Natural killer cell (primary cell): ENCODE measurements at regions not wholly inside any gene's neighbourhood (a gene's known extent, or its start where the extent isn't known, plus 50 kb on each side); places are given as distances from the start of the nearest gene placed in this dataset.

Experiments used
- ATAC-seq, 3 donors: fragments of 150-1000 bp in 2 of 3; fragments of 200-7000 bp in 1 of 3; cut with Tn5 transposase; 1 replicate in 1 of 3; 2 replicates in 2 of 3; pipeline ENCODE4 v1.10.0; 2021; ENCODE audit warnings: mild to moderate bottlenecking in 2 of 3, moderate library complexity in 2 of 3
- DNase-seq, 2 donors: peaks; one replicate each; pipeline versions ENCODE4 v3.0.0 to v3.0.0-alpha.2; 2013 to 2021; ENCODE audit warnings: mixed read lengths in 1 of 2
- H3K27ac ChIP-seq: one replicate; pipeline ENCODE4 v1.5.1; 2013; ENCODE audit warnings: mild to moderate bottlenecking, low read length
- H3K27me3 ChIP-seq: one replicate; pipeline ENCODE4 v1.6.1; 2013; ENCODE audit warnings: low read length; ENCODE audit not compliant: control insufficient read depth, insufficient read depth
- H3K36me3 ChIP-seq: one replicate; pipeline ENCODE4 v1.6.1; 2013; ENCODE audit warnings: low read length; ENCODE audit not compliant: control insufficient read depth, insufficient read depth
- H3K4me1 ChIP-seq: one replicate; pipeline ENCODE4 v1.6.1; 2013; ENCODE audit warnings: low read length; ENCODE audit not compliant: control insufficient read depth, insufficient read depth
- H3K4me3 ChIP-seq: one replicate; pipeline ENCODE4 v1.5.1; 2013; ENCODE audit warnings: low read length
- H3K9me3 ChIP-seq: one replicate; pipeline ENCODE4 v1.6.1; 2013; ENCODE audit warnings: low read length; ENCODE audit not compliant: control insufficient read depth, insufficient read depth
- H3K27ac Mint-ChIP-seq, 2 donors: one replicate each; pipeline ENCODE4 v1.8.0; 2022; ENCODE audit warnings: mild to moderate bottlenecking in 2 of 2, mixed read lengths in 2 of 2, moderate library complexity in 1 of 2
- H3K27me3 Mint-ChIP-seq, 2 donors: one replicate each; pipeline ENCODE4 v1.8.0; 2022; ENCODE audit warnings: low read depth in 2 of 2, mixed read lengths in 2 of 2
- H3K36me3 Mint-ChIP-seq: one replicate; pipeline ENCODE4 v1.8.0; 2022; ENCODE audit warnings: mixed read lengths
- H3K4me1 Mint-ChIP-seq, 2 donors: one replicate each; pipeline ENCODE4 v1.8.0; 2022; ENCODE audit warnings: mixed read lengths in 2 of 2
- H3K4me3 Mint-ChIP-seq: one replicate; pipeline ENCODE4 v1.8.0; 2022; ENCODE audit warnings: mild to moderate bottlenecking, moderate library complexity, mixed read lengths
- H3K9me3 Mint-ChIP-seq, 2 donors: one replicate each; pipeline ENCODE4 v1.8.0; 2022; ENCODE audit warnings: mixed read lengths in 2 of 2
- CTCF ChIP-seq: fragments of 200-600 bp; IDR thresholded peaks from one replicate; pipeline ENCODE4 v1.8.0; 2022; ENCODE audit warnings: antibody characterized with exemption
- WGBS: methylation state at CpG from one replicate; pipeline ENCODE4 v1.1.7; 2013; ENCODE audit warnings: missing lambda C conversion rate; ENCODE audit not compliant: insufficient coverage; 5-methylcytosine and 5-hydroxymethylcytosine counted together
- intact Hi-C: fragments of 100-400 bp; cut with micrococcal nuclease; formaldehyde crosslinking; loops from one replicate; pipeline ENCODE4 v1.14.2; 2022

DNA sequence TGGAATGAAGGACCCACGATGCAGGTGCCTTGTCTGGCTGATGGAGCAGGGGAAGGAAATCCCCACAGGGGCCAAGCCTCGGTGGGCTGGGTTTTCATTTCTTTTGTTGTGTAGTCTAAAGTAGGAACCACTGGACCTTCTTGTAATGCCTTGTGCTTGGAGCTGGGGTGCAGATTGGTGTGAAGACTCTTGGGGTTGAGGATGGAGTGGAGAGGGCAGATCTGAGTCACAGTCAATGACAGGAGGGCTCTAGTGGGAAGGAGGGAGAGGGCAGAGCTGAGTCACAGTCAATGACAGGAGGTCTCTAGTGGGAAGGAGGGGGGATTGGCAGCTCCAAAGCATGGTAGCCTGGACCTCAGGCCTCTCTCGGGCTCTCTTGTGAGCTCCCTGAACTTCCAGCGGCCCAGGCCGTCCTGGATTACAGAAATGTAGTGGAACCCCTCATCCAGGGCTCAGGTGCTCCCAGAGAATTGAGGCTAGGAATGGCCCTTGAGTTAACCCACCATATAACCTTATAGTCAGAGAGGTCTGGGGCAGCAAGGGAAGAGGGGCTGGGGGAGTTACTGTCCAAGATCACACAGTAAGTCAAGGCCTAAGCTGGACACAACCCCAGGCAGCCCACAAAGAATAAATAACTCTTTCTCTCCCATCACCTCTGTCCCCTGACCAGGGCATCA is 313.8 kb downstream of the MATN1 start:
- ATAC-seq (no peak), DNase-seq (no peak)
- Mint-ChIP-seq H3K4me3 (no peak overlapping the region), H3K27me3 (peaks cover 0 to 8% of the 10 kb centered on the region in 2 donors), H3K9me3 (no peaks in the 10 kb centered on the region), H3K36me3 (no peaks in the 10 kb centered on the region), H3K27ac (no peak overlapping the region), H3K4me1 (no peaks in the 10 kb centered on the region)
- Histone ChIP-seq H3K27me3 (no peaks in the 10 kb centered on the region), H3K27ac (no peak overlapping the region), H3K9me3 (no peaks in the 10 kb centered on the region), H3K4me1 (no peaks in the 10 kb centered on the region), H3K4me3 (no peak overlapping the region), H3K36me3 (no peaks in the 10 kb centered on the region)
- TF ChIP-seq CTCF = no peak
- intact Hi-C loops = no loop called here
- 63% methylated on average over 5 of the region's 5 CpGs for WGBS

DNA sequence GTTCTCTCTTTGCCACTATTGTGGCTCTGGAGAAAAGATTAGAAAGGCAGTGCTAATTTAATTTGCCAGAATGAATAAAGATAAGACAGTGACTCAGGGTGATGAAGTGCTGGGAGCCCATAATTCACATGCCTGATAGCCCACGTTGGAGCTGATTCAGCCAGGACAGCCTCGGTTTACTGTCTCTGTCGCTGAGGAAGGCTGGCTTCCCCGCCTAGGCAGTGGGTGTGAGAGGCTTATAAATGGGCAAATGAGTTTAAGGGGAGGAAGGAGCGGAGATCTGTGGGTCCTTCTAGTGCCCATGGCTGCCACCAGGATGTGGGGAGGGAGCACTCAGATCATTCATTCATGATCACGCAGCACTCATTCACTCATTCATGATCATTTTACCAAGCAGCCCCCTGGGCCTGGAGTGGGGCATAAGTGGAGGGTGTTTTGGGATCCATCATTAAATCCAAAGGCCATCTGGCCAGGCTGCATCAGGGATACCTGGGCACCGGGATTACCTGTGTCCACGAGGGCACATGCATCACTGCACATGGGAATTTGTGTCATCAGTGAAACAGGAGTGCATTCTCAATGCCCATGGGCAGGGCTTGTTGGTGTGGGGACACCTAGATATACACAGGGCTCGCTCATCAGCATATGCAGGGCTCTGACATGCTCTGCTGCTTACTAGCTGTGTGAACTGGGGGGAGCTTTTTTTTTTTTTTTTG is 315.4 kb downstream of the MATN1 start:
- no peak overlapping the region for H3K27ac Mint-ChIP-seq
- H3K27ac ChIP-seq = no peak overlapping the region
- peak in 1 of 2 donors; percentile 6 for DNase-seq
- H3K36me3 Mint-ChIP-seq = no peaks in the 10 kb centered on the region
- no peaks in the 10 kb centered on the region for H3K36me3 ChIP-seq
- H3K4me1 ChIP-seq = no peaks in the 10 kb centered on the region
- 70% methylated on average over 8 of the region's 9 CpGs for WGBS
- ATAC-seq = no peak
- no peaks in the 10 kb centered on the region for H3K9me3 Mint-ChIP-seq
- no peaks in the 10 kb centered on the region for H3K9me3 ChIP-seq
- H3K27me3 Mint-ChIP-seq = peaks cover 0 to 8% of the 10 kb centered on the region in 2 donors
- TF ChIP-seq CTCF = no peak
- intact Hi-C loops = no loop called here
- H3K4me1 Mint-ChIP-seq = no peaks in the 10 kb centered on the region
- no peak overlapping the region for H3K4me3 Mint-ChIP-seq
- H3K4me3 ChIP-seq = no peak overlapping the region
- H3K27me3 ChIP-seq = no peaks in the 10 kb centered on the region

DNA sequence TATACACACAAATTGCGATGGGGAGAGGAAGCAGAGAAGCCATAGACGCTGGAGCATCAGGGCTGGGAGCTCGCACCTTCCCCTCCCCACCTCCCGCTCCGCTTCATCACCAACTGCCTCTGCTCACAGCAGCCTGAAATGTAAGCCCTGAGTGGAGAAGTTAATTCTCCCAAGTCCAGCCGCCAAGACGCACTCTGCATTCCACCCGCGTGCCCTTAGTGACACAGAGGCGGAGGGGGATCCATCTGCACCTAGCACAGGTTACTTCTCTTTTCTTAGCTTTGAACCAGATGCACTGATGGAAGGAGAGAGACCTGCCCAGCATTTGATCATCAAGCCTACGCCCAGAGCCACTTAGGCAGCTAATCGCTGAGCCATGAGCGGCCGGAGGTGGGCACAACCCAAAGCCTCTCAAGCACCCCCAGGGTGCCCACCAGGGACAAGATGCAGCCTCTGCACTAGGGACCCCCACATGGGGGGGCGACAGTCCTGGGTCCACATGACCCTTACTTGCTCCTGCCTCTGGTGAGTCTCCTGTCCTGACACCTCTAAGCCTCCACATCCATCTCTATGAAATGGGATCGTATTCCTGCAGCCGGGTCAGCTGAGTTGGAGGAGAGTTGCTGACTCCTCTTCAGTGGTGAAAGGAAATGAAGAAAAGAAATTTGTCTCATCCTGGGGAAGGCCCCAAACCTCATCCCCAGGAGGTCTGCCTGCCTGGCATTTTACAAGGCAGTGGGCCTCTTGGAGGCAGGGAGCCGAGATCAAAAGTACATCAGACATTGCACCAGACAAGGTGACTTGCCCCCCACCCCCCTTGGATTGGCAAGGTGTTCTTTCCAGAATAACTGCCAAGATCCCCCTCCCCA is 316.2 kb downstream of the MATN1 start:
- no peak for TF ChIP-seq CTCF
- no peak overlapping the region for H3K4me3 Mint-ChIP-seq
- H3K4me1 ChIP-seq = no peaks in the 10 kb centered on the region
- peaks cover 0 to 8% of the 10 kb centered on the region in 2 donors for H3K27me3 Mint-ChIP-seq
- intact Hi-C loops = no loop called here
- no peaks in the 10 kb centered on the region for H3K36me3 Mint-ChIP-seq
- no peaks in the 10 kb centered on the region for H3K27me3 ChIP-seq
- no peak overlapping the region for H3K27ac Mint-ChIP-seq
- no peaks in the 10 kb centered on the region for H3K4me1 Mint-ChIP-seq
- no peaks in the 10 kb centered on the region for H3K36me3 ChIP-seq
- 64% methylated on average over 16 of the region's 18 CpGs for WGBS
- H3K9me3 Mint-ChIP-seq = no peaks in the 10 kb centered on the region
- no peak overlapping the region for H3K4me3 ChIP-seq
- no peak for ATAC-seq
- DNase-seq = no peak
- no peak overlapping the region for H3K27ac ChIP-seq
- H3K9me3 ChIP-seq = no peaks in the 10 kb centered on the region
